Eye (tissue), 1 donor: ENCODE measurements at regions not wholly inside any gene's neighbourhood (a gene's known extent, or its start where the extent isn't known, plus 50 kb on each side); places are given as distances from the start of the nearest gene placed in this dataset.
"Not testable (repeated sequence)": the region's sequence is repeated elsewhere in the genome, so short reads cannot be mapped to it uniquely, and the experiment has no call there.

Source experiments
- DNase-seq: peaks from one replicate; pipeline ENCODE4 v3.0.0-alpha.2; 2015

- DNase-seq: peak; percentile 31
Measured at GRCh38 chr11:130677486-130678153, 229.2 kb downstream of the ADAMTS15 start.

GRCh38 chr11:130679247-130679646 is 230.8 kb downstream of the ADAMTS15 start:
- DNase-seq: no peak

GRCh38 chr11:130682471-130682870 is 233.8 kb downstream of the SNX19 start:
- DNase-seq: not testable (repeated sequence)

- no peak for DNase-seq
Measured at GRCh38 chr11:130689222-130689908, 226.9 kb downstream of the SNX19 start.

GRCh38 chr11:130691581-130691980 is 224.7 kb downstream of the SNX19 start:
- DNase-seq: no peak

GRCh38 chr11:130692220-130692619 is 224.1 kb downstream of the SNX19 start:
- no peak for DNase-seq

- DNase-seq: no peak
Measured at GRCh38 chr11:130693543-130693942, 222.7 kb downstream of the SNX19 start.

DNA sequence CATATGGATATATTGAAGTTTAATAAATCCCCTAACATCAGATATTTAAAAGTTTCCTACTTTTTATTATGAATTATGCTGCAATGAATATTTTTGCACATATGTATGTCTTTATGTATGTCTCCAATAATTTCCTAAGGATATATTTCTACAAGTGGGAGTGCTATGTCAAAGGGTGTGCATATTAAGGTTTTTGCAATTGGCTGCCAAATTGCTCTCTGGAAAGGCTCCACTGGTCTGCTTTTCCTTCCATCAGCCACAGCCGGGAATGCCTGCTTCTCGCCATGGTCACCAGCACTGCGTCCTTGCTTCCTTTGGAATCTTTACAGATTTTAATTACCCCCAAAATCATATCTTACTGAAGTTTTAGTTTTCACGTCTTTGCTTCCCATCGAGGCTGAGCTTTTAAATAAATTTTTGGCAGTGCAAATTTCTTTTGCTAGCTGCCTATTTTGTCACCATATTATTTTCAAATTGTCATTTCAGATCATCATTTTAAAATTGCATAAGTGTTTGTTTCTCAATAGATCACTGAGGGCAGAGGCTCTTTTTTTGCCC is 221.7 kb downstream of the SNX19 start:
- DNase-seq: no peak

GRCh38 chr11:130698174-130698573 is 218.1 kb downstream of the SNX19 start:
- DNase-seq: no peak

GRCh38 chr11:130699561-130699960 is 216.7 kb downstream of the SNX19 start:
- no peak for DNase-seq

GRCh38 chr11:130700092-130700491 is 216.2 kb downstream of the SNX19 start:
- DNase-seq: no peak

GRCh38 chr11:130703489-130704190 is 212.6 kb downstream of the SNX19 start:
- no peak for DNase-seq

GRCh38 chr11:130705670-130706421 is 210.4 kb downstream of the SNX19 start:
- DNase-seq: no peak

GRCh38 chr11:130706572-130706971 is 209.7 kb downstream of the SNX19 start:
- DNase-seq: no peak

DNA sequence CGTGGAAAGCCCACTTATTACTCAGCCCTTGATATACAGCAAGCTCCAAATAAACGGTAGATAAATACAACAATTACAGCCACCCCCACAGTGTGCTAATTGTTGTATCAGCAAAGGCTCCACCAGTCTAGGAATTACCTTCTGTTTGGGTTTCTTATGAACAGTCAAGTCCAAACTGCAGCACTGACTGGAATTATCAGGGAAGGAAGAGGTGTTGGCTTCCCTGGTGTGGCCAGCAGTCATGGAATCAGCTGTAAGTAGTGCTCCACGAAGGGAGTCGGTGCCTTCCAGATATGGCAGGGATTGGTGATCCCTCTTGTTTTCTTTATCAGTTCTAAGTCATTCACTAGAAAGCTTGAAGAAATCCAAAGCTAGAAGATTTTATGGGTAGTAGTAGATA is 209.1 kb downstream of the SNX19 start:
- DNase-seq: no peak

DNA sequence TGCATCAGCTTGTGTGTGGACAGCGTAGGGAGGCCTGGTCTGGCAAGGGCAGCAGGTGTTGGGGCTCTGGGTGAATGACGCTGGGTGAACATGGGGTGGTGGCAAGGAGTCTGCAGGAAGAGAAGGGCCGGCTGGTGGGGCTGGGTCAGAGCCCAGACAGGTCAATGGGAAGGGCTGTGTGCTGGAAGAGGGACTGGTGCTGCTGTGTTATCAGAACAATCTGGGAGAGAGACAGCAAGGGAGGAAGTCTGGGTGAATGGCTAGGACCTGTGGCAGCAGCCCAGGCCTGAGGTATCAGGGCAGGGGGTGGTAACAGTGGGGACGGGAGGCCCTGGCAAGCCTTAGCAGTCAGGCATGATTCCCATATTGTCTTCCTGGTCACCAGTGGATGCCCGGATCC is 206.7 kb downstream of the SNX19 start:
- DNase-seq: no peak

GRCh38 chr11:130710021-130710420 is 206.3 kb downstream of the SNX19 start:
- no peak for DNase-seq

DNA sequence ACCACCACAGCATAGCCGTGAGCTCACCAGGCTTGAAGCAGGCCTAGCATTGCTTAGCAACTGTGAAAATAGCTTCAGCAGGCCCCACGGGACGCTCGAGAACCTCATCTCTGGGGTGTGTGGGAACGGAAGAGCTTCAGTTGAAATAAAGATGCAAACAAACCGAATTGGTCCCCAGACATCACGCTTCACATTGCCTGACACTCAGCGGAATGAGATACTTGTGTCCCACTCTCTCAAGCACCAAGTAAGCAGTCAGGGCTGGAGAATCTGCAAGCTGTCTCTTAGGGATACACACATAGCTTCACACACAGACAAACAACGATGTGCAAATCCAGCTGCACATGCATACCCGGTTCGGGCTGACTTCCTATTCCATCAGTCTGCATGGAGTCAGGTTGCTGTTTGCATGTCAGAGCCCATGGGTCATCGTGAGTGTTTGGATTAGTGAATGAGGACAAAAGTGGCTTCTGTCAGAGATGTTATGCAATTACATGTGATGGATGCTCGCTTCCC is 205.7 kb downstream of the SNX19 start:
- no peak for DNase-seq

GRCh38 chr11:130711193-130711592 is 205.1 kb downstream of the SNX19 start:
- DNase-seq: no peak

- no peak for DNase-seq
Measured at GRCh38 chr11:130712480-130712879, 203.8 kb downstream of the SNX19 start.

DNA sequence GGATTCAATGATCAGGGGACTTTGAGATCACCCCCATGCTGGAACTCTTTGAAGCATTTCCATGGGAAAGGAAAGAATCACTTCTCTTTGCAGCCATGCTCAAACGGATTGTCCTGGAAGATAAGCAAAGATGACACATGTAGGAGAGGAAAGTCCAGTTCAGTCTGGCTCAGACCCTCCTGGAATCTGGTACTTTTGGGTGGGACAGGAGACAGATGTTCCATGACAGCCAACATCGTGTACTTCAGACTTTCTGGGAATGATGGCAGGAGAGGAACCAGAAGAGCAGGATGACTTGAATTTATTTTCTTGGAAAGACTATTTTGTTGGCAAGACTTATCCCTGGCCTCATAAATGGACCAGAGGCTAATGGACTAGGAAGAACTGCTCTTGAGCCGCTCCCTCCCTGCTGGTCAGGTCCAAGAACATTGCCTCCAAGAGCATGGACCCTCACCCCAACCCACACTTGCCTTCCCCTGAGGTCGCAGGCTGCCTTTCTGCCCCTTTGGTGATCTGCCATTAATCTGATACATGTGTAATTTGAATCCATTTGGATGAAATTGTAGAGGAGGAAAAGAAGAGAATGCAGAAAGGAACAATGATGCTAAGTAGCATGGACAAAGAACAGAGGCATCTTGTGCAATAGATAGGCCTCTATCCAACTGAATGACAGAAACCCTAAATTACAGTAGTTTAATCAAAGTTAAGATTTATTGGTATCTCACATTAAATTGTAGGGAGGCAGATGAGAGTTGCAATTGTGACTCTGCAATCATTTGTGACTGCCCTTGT is 201.0 kb downstream of the SNX19 start:
- DNase-seq: no peak

DNA sequence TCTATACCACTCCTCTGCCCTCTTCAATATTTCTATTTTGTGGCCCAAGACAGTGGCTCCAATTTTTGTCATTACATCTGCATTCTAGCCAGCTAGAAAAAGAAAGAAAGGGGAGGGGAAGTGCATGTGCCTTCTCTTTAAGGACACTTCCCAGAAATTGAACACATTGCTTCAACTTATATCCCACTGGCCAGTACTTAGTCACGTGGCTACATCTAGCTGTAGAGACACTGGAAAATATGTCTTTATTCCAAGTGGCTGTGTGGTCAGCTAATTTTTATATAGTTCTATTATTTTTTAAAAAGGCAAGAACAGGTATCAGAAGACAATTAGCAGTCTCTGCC is 200.4 kb downstream of the SNX19 start:
- no peak for DNase-seq
